OCI-LY7 (cell line): ENCODE measurements at regions not wholly inside any gene's neighbourhood (a gene's known extent, or its start where the extent isn't known, plus 50 kb on each side); places are given as distances from the start of the nearest gene placed in this dataset.

Source experiments
- BruUV-seq: library from RNA; stranded (reverse); fragments of 400-500 nt; replicated peaks from 2 replicates; lab custom pipeline; 2021; lab: Mats Ljungman, UMichigan
- CTCF ChIA-PET: fragments of 300-600 bp; sonication (Branson Sonifier 250); formaldehyde crosslinking; loops from one replicate; lab custom pipeline; 2022; ENCODE audit warnings: antibody characterized with exemption; ENCODE audit not compliant: unreplicated experiment; lab: Charles Lee
- POLR2A ChIA-PET: fragments of 300-600 bp; sonication (Branson Sonifier 250); formaldehyde crosslinking; loops from one replicate; lab custom pipeline; 2022; ENCODE audit warnings: antibody characterized with exemption; lab: Charles Lee
- DNase-seq: peaks from one replicate; pipeline ENCODE4 v3.0.0-alpha.2; 2015; ENCODE audit warnings: low spot score
- H2AFZ ChIP-seq: fragments of 200-600 bp; sonication (generic), shearing (Covaris generic); 2 replicates; pipeline ENCODE4 v1.6.1; 2014; ENCODE audit warnings: mild to moderate bottlenecking, antibody characterized with exemption, low read length, moderate library complexity
- H3K27ac ChIP-seq: fragments of 200-600 bp; sonication (generic); 2 replicates; pipeline ENCODE4 v1.5.1; 2014; ENCODE audit warnings: mixed run types, low read depth, mild to moderate bottlenecking, moderate library complexity, low read length, inconsistent platforms; ENCODE audit not compliant: poor library complexity, severe bottlenecking
- H3K36me3 ChIP-seq: fragments of 200-600 bp; sonication (generic); 2 replicates; pipeline ENCODE4 v1.6.1; 2014; ENCODE audit warnings: mild to moderate bottlenecking, antibody characterized with exemption, low read length, moderate library complexity, mixed read lengths; ENCODE audit not compliant: insufficient read depth
- H3K4me1 ChIP-seq: fragments of 200-600 bp; sonication (generic); 2 replicates; pipeline ENCODE4 v1.5.1; 2014; ENCODE audit warnings: mild to moderate bottlenecking, low read length; ENCODE audit not compliant: insufficient read depth, poor library complexity, severe bottlenecking
- H3K4me2 ChIP-seq: fragments of 200-600 bp; sonication (generic); 2 replicates; pipeline ENCODE4 v1.6.1; 2014; ENCODE audit warnings: mild to moderate bottlenecking, low read length
- H3K4me3 ChIP-seq: fragments of 200-600 bp; sonication (generic); 2 replicates; pipeline ENCODE4 v1.5.1; 2014; ENCODE audit warnings: mild to moderate bottlenecking, low read depth, low read length; ENCODE audit not compliant: poor library complexity, severe bottlenecking
- H3K79me2 ChIP-seq: fragments of 200-600 bp; sonication (generic); 2 replicates; pipeline ENCODE4 v1.6.1; 2016; ENCODE audit warnings: low read depth, mild to moderate bottlenecking, low read length, moderate library complexity, mixed read lengths; ENCODE audit not compliant: insufficient read depth
- H3K9me2 ChIP-seq: fragments of 200-600 bp; sonication (generic); 2 replicates; pipeline ENCODE4 v1.6.1; 2016; ENCODE audit warnings: mild to moderate bottlenecking, low read length, mixed read lengths; ENCODE audit not compliant: insufficient read depth
- H3K9me3 ChIP-seq: fragments of 200-600 bp; sonication (generic); 2 replicates; pipeline ENCODE4 v1.6.1; 2014; ENCODE audit warnings: mild to moderate bottlenecking, mixed run types, low read length, mixed read lengths
- H4K20me1 ChIP-seq: fragments of 200-600 bp; sonication (generic); 2 replicates; pipeline ENCODE4 v1.6.1; 2014; ENCODE audit warnings: mild to moderate bottlenecking, antibody characterized with exemption, low read length, moderate library complexity, mixed read lengths; ENCODE audit not compliant: insufficient read depth
- EZH2phosphoT487 ChIP-seq: fragments of 200-600 bp; sonication (generic); IDR thresholded peaks from 2 replicates; pipeline ENCODE4 v1.6.1; 2018; ENCODE audit warnings: low read depth, borderline replicate concordance, mild to moderate bottlenecking, mixed run types, antibody characterized with exemption, low read length, moderate library complexity, mixed read lengths
- intact Hi-C: fragments of 100-400 bp; cut with micrococcal nuclease; formaldehyde crosslinking; loops from one replicate; pipeline ENCODE4 v1.10.0; 2022; ENCODE audit not compliant: unreplicated experiment
- TF ChIP-seq, protein P1 (sequence below): fragments of 200-600 bp; sonication (generic); conservative IDR thresholded peaks from 2 replicates; pipeline ENCODE4 v1.5.1; 2014; ENCODE audit warnings: mild to moderate bottlenecking, antibody characterized with exemption, low read length, moderate library complexity, mixed read lengths

DNA sequence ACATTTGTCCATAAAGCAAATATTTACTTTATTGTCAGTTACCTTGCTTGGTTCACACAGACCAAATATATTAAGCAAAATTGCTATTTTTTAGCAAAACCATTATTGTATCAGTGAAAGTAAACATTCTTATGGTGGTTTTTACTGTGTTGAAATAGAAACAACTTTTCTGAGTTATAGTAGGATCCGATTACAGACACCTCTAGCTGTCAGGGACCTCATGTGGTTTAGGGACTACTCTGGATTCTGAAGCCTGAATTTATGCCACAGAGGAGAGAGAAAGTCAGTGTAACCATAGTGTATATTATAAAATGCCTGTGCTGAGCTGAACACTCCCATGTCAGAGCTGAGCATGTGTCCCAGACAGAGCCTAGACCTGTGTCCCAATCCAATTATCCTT, 287.5 kb downstream of the FLRT2 start:
- BruUV-seq: no TSS peak
- no peak for DNase-seq
- Histone ChIP-seq H3K4me3 (no peak overlapping the region), H3K4me1 (no peaks in the 10 kb centered on the region), H2AFZ (no peak overlapping the region), H4K20me1 (no peaks in the 10 kb centered on the region), H3K4me2 (no peak overlapping the region), H3K9me2 (no peaks in the 10 kb centered on the region), H3K36me3 (no peaks in the 10 kb centered on the region), H3K27ac (no peak overlapping the region), H3K79me2 (no peaks in the 10 kb centered on the region), H3K9me3 (no peaks in the 10 kb centered on the region)
- POLR2A ChIA-PET: no interaction called here
- intact Hi-C loops: no loop called here
- CTCF ChIA-PET: no interaction called here
- TF ChIP-seq, protein P1, sequence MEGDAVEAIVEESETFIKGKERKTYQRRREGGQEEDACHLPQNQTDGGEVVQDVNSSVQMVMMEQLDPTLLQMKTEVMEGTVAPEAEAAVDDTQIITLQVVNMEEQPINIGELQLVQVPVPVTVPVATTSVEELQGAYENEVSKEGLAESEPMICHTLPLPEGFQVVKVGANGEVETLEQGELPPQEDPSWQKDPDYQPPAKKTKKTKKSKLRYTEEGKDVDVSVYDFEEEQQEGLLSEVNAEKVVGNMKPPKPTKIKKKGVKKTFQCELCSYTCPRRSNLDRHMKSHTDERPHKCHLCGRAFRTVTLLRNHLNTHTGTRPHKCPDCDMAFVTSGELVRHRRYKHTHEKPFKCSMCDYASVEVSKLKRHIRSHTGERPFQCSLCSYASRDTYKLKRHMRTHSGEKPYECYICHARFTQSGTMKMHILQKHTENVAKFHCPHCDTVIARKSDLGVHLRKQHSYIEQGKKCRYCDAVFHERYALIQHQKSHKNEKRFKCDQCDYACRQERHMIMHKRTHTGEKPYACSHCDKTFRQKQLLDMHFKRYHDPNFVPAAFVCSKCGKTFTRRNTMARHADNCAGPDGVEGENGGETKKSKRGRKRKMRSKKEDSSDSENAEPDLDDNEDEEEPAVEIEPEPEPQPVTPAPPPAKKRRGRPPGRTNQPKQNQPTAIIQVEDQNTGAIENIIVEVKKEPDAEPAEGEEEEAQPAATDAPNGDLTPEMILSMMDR: no peak
- TF ChIP-seq EZH2phosphoT487: no peak

GRCh38 chr14:85813040-85813439, 283.1 kb downstream of the FLRT2 start:
- Histone ChIP-seq H4K20me1 (no peaks in the 10 kb centered on the region), H3K36me3 (no peaks in the 10 kb centered on the region), H3K4me2 (no peak overlapping the region), H2AFZ (no peak overlapping the region), H3K4me3 (no peak overlapping the region), H3K9me3 (no peaks in the 10 kb centered on the region), H3K79me2 (no peaks in the 10 kb centered on the region), H3K9me2 (no peaks in the 10 kb centered on the region), H3K4me1 (no peaks in the 10 kb centered on the region), H3K27ac (no peak overlapping the region)
- TF ChIP-seq EZH2phosphoT487: no peak
- TF ChIP-seq, protein P1: no peak
- intact Hi-C loops: no loop called here
- no peak for DNase-seq
- BruUV-seq: no TSS peak
- ChIA-PET CTCF (no interaction called here), POLR2A (interaction anchor here (1.0 kb wide), 1 partner anchor 10 kb away, joined by 3 read pairs; no protein-coding TSS in a partner anchor)

DNA sequence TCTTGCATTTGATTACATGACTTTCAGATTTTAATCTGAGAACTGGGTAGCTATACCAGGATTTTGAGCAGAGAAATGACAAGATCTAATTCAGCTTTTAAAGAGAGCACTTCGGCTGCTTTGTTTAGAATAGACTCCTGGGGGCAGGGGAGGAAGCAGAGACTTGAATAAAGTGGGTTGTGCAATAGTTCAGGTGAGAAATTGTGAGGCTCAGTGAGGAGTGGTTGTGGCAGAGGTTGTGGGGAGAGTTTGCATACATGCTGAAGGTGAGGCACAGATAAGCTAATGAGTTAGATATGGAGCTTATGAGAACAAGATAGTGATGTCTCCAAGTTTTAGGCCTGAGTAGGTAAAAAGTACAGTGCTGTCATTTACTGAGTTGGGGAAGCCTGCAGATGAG, 281.4 kb downstream of the FLRT2 start:
- no TSS peak for BruUV-seq
- Histone ChIP-seq H3K9me3 (no peaks in the 10 kb centered on the region), H3K27ac (no peak overlapping the region), H4K20me1 (no peaks in the 10 kb centered on the region), H3K4me3 (no peak overlapping the region), H3K9me2 (no peaks in the 10 kb centered on the region), H3K4me2 (no peak overlapping the region), H3K36me3 (no peaks in the 10 kb centered on the region), H2AFZ (no peak overlapping the region), H3K79me2 (no peaks in the 10 kb centered on the region), H3K4me1 (no peaks in the 10 kb centered on the region)
- ChIA-PET POLR2A (no interaction called here), CTCF (no interaction called here)
- intact Hi-C loops: no loop called here
- no peak for DNase-seq
- TF ChIP-seq, protein P1: no peak
- no peak for TF ChIP-seq EZH2phosphoT487
